ENCODE measurements at regions not wholly inside any gene's neighbourhood (a gene's known extent, or its start where the extent isn't known, plus 50 kb on each side); places are given as distances from the start of the nearest gene placed in this dataset.

- BruUV-seq (replicated peaks) = no TSS peak
- H3K36me3 Mint-ChIP-seq (ENCODE audit: insufficient read depth, unreplicated experiment) = no peaks in the 10 kb centered on the region
- no peak for DNase-seq (ENCODE audit: unreplicated experiment)
- H3K27me3 Mint-ChIP-seq (ENCODE audit: insufficient read depth, unreplicated experiment) = peaks cover 28% of the 10 kb centered on the region
- H3K4me3 Mint-ChIP-seq (ENCODE audit: unreplicated experiment) = no peak overlapping the region
- intact Hi-C loops (cut with micrococcal nuclease) = no loop called here
- POLR2A ChIA-PET = interaction anchor here (0.5 kb wide), 1 partner anchor 16 kb away, joined by 5 read pairs; no protein-coding TSS in a partner anchor
- H3K27ac Mint-ChIP-seq (ENCODE audit: low read depth, unreplicated experiment) = no peak overlapping the region
- H3K4me1 Mint-ChIP-seq (ENCODE audit: insufficient read depth, unreplicated experiment) = no peaks in the 10 kb centered on the region
- CTCF ChIA-PET = no interaction called here
- TF ChIP-seq CTCF (IDR thresholded peaks at IDR 0.05; ENCODE audit: unreplicated experiment) = no peak
- no peaks in the 10 kb centered on the region for H3K9me3 Mint-ChIP-seq (ENCODE audit: unreplicated experiment)
Observed at GRCh38 chr7:156173346-156173745, 361.1 kb upstream of the SHH start.

GRCh38 chr7:156172638-156173037, 360.4 kb upstream of the SHH start:
- Mint-ChIP-seq H3K27ac (ENCODE audit: low read depth, unreplicated experiment) (no peak overlapping the region), H3K4me1 (ENCODE audit: insufficient read depth, unreplicated experiment) (no peaks in the 10 kb centered on the region), H3K36me3 (ENCODE audit: insufficient read depth, unreplicated experiment) (no peaks in the 10 kb centered on the region), H3K9me3 (ENCODE audit: unreplicated experiment) (no peaks in the 10 kb centered on the region), H3K27me3 (ENCODE audit: insufficient read depth, unreplicated experiment) (peaks cover 28% of the 10 kb centered on the region), H3K4me3 (ENCODE audit: unreplicated experiment) (no peak overlapping the region)
- TF ChIP-seq CTCF (IDR thresholded peaks at IDR 0.05; ENCODE audit: unreplicated experiment) = no peak
- no TSS peak for BruUV-seq (replicated peaks)
- intact Hi-C loops (cut with micrococcal nuclease) = no loop called here
- ChIA-PET POLR2A (no interaction called here), CTCF (no interaction called here)
- DNase-seq (ENCODE audit: unreplicated experiment) = no peak

- DNase-seq (ENCODE audit: unreplicated experiment) = no peak
- Mint-ChIP-seq H3K9me3 (ENCODE audit: unreplicated experiment) (no peaks in the 10 kb centered on the region), H3K27me3 (ENCODE audit: insufficient read depth, unreplicated experiment) (peaks cover 56% of the 10 kb centered on the region), H3K4me1 (ENCODE audit: insufficient read depth, unreplicated experiment) (no peaks in the 10 kb centered on the region), H3K27ac (ENCODE audit: low read depth, unreplicated experiment) (no peak overlapping the region), H3K4me3 (ENCODE audit: unreplicated experiment) (no peak overlapping the region), H3K36me3 (ENCODE audit: insufficient read depth, unreplicated experiment) (no peaks in the 10 kb centered on the region)
- POLR2A ChIA-PET = no interaction called here
- CTCF ChIA-PET = interaction anchor here (0.6 kb wide), 1 partner anchor 716 kb away, joined by 3 read pairs; no protein-coding TSS in a partner anchor
- TF ChIP-seq CTCF (IDR thresholded peaks at IDR 0.05; ENCODE audit: unreplicated experiment) = no peak
- intact Hi-C loops (cut with micrococcal nuclease) = no loop called here
- no TSS peak for BruUV-seq (replicated peaks)
Observed at GRCh38 chr7:156169474-156170370, 357.5 kb upstream of the SHH start.

- Mint-ChIP-seq H3K4me3 (ENCODE audit: unreplicated experiment) (no peak overlapping the region), H3K9me3 (ENCODE audit: unreplicated experiment) (no peaks in the 10 kb centered on the region), H3K27me3 (ENCODE audit: insufficient read depth, unreplicated experiment) (peaks cover 59% of the 10 kb centered on the region), H3K36me3 (ENCODE audit: insufficient read depth, unreplicated experiment) (no peaks in the 10 kb centered on the region), H3K27ac (ENCODE audit: low read depth, unreplicated experiment) (no peak overlapping the region), H3K4me1 (ENCODE audit: insufficient read depth, unreplicated experiment) (no peaks in the 10 kb centered on the region)
- BruUV-seq (replicated peaks) = no TSS peak
- ChIA-PET POLR2A (no interaction called here), CTCF (interaction anchor here (0.6 to 0.9 kb wide), 3 partner anchors 9 to 659 kb away, joined by 3 to 4 read pairs (median 3); no protein-coding TSS in a partner anchor)
- DNase-seq (ENCODE audit: unreplicated experiment) = no peak
- intact Hi-C loops (cut with micrococcal nuclease) = no loop called here
- TF ChIP-seq CTCF (IDR thresholded peaks at IDR 0.05; ENCODE audit: unreplicated experiment) = no peak
Observed at GRCh38 chr7:156168434-156168833, 356.2 kb upstream of the SHH start.

All from MCF 10A (cell line).